DOHH2 (cell line): ENCODE measurements at regions not wholly inside any gene's neighbourhood (a gene's known extent, or its start where the extent isn't known, plus 50 kb on each side); places are given as distances from the start of the nearest gene placed in this dataset.

Source experiments
- CTCF ChIP-seq: fragments of 200-600 bp; sonication (generic); IDR thresholded peaks from one replicate; pipeline ENCODE4 v1.5.1; 2014; ENCODE audit warnings: antibody characterized with exemption, mild to moderate bottlenecking, low read depth, low read length; ENCODE audit not compliant: poor library complexity, severe bottlenecking
- EZH2phosphoT487 ChIP-seq: fragments of 200-600 bp; sonication (generic); IDR thresholded peaks from 2 replicates; pipeline ENCODE4 v1.6.1; 2017; ENCODE audit warnings: borderline replicate concordance, mild to moderate bottlenecking, antibody characterized with exemption, low read length, moderate library complexity, mixed read lengths

- TF ChIP-seq CTCF (no peak), EZH2phosphoT487 (no peak)
Observed at GRCh38 chr13:73996569-73996968, 137.6 kb downstream of the KLF12 start.
